ENCODE measurements at regions not wholly inside any gene's neighbourhood (a gene's known extent, or its start where the extent isn't known, plus 50 kb on each side); places are given as distances from the start of the nearest gene placed in this dataset.

GRCh38 chr19:30066781-30067759 is 125.0 kb downstream of the URI1 start:
- 0% methylated on average over 10 of the region's 10 CpGs for WGBS (ENCODE audit: insufficient coverage, low coverage, missing lambda C conversion rate)
- Histone ChIP-seq H3K9ac (ENCODE audit: insufficient read depth in 1 of 2, low read depth in 2 of 2, low read length in 2 of 2) (no peak overlapping the region; a peak in 1 of 4 replicates), H3K27me3 (ENCODE audit: control insufficient read depth in 2 of 2, insufficient read depth in 2 of 2, low read length in 2 of 2) (peaks cover 14 to 54% of the 10 kb centered on the region in 2 experiments; a peak in 4 of 5 replicates), H3K9me3 (replicated peaks; ENCODE audit: control insufficient read depth, insufficient read depth, low read depth, low read length) (no peaks in the 10 kb centered on the region), H2AFZ (ENCODE audit: low read depth, low read length) (no peak overlapping the region), H3K9me1 (ENCODE audit: control insufficient read depth, insufficient read depth, low read length) (no peaks in the 10 kb centered on the region), H3K36me3 (ENCODE audit: control insufficient read depth, insufficient read depth, low read length) (no peaks in the 10 kb centered on the region), H3K79me2 (ENCODE audit: control insufficient read depth, insufficient read depth, low read length) (no peaks in the 10 kb centered on the region), H3K27ac (ENCODE audit: extremely low read depth, low read depth, low read length) (no peak overlapping the region), H3K4me2 (ENCODE audit: insufficient read depth, low read length) (no peak overlapping the region), H4K20me1 (replicated peaks; ENCODE audit: control insufficient read depth, insufficient read depth, low read length) (0 out of 2 replicates have a peak, but pooled peaks cover 9% of the 10 kb centered on the region), H3K4me3 (no peak overlapping the region), H3K4me1 (replicated peaks in 1 of 2; ENCODE audit: control insufficient read depth in 2 of 2, insufficient read depth in 2 of 2, low read length in 2 of 2) (peaks cover 0 to 9% of the 10 kb centered on the region in 2 experiments; a peak in 2 of 5 replicates)
- intact Hi-C loops (cut with micrococcal nuclease), result no loop called here
- DNase-seq (ENCODE audit: extremely low read depth in 1 of 4, low spot score in 3 of 4) (no peak), FAIRE-seq (no peak), ATAC-seq (no peak)
- CTCF ChIA-PET (ENCODE audit: low intra/inter-chr PET ratio), result no interaction called here
- no TSS peak for BruUV-seq (replicated peaks)
- POLR2A ChIA-PET, result interaction anchor here (0.7 kb wide), 1 partner anchor 1349 kb away, joined by 3 read pairs; no protein-coding TSS in a partner anchor
- in situ Hi-C loops (cut with MboI), result no loop called here
- TF ChIP-seq ZMIZ1 (IDR thresholded peaks at IDR 0.05; ENCODE audit: low read depth in 2 of 2, low read length in 2 of 2) (no peak), ASH1L (IDR thresholded peaks at IDR 0.05; ENCODE audit: borderline replicate concordance, low read depth, partially characterized antibody) (no peak), ZKSCAN1 (IDR thresholded peaks at IDR 0.05; ENCODE audit: low read depth, low read length) (no peak), ZKSCAN8 (CRISPR knock-in tag; IDR thresholded peaks at IDR 0.05) (no peak), ZNF696 (CRISPR knock-in tag; conservative IDR thresholded peaks at IDR 0.05) (no peak), HCFC1 (IDR thresholded peaks at IDR 0.05; ENCODE audit: low read depth, low read length) (no peak), ATF3 (IDR thresholded peaks at IDR 0.05) (no peak), ATF3 (CRISPR knock-in tag; conservative IDR thresholded peaks at IDR 0.05) (no peak), HDAC8 (tag; IDR thresholded peaks at IDR 0.05) (no peak), ZFX (CRISPR knock-in tag; IDR thresholded peaks at IDR 0.05) (no peak), MED1 (CRISPR knock-in tag; IDR thresholded peaks at IDR 0.05; ENCODE audit: borderline replicate concordance) (no peak), RFX5 (IDR thresholded peaks at IDR 0.05; ENCODE audit: low read depth, low read length) (no peak), MAFK (IDR thresholded peaks at IDR 0.05; ENCODE audit: low read length) (no peak), EP400 (IDR thresholded peaks at IDR 0.05) (no peak), MEF2A (IDR thresholded peaks at IDR 0.05; ENCODE audit: control insufficient read depth, low read depth, low read length) (no peak), PTBP1 (IDR thresholded peaks at IDR 0.05; ENCODE audit: low read depth, low read length) (no peak), FOXO4 (CRISPR knock-in tag; IDR thresholded peaks at IDR 0.05) (no peak)

Measured in K562 (cell line).